ENCODE measurements at regions not wholly inside any gene's neighbourhood (a gene's known extent, or its start where the extent isn't known, plus 50 kb on each side); places are given as distances from the start of the nearest gene placed in this dataset.

- no peak for DNase-seq
Measured at GRCh38 chr2:106720026-106720425, 165.9 kb downstream of the ST6GAL2 start.

- no peak for DNase-seq
Measured at GRCh38 chr2:106724301-106724794, 161.6 kb downstream of the ST6GAL2 start.

GRCh38 chr2:106734165-106734564 lies 151.8 kb downstream of the ST6GAL2 start:
- DNase-seq: no peak

GRCh38 chr2:106735807-106736206 lies 150.2 kb downstream of the ST6GAL2 start:
- DNase-seq: no peak

GRCh38 chr2:106736221-106736620 lies 149.7 kb downstream of the ST6GAL2 start:
- no peak for DNase-seq

- peak; percentile 73 for DNase-seq
Measured at GRCh38 chr2:106745468-106745867, 140.5 kb downstream of the ST6GAL2 start.

GRCh38 chr2:106749823-106750222 lies 136.1 kb downstream of the ST6GAL2 start:
- no peak for DNase-seq
